HG02870 (cell line): ENCODE measurements at regions not wholly inside any gene's neighbourhood (a gene's known extent, or its start where the extent isn't known, plus 50 kb on each side); places are given as distances from the start of the nearest gene placed in this dataset.

ENCODE experiments used
- ATAC-seq: cut with Tn5 transposase; IDR thresholded peaks from one replicate; pipeline ENCODE4 v1.9.1; 2021; ENCODE audit warnings: mild to moderate bottlenecking, moderate library complexity; ENCODE audit not compliant: unreplicated experiment

DNA sequence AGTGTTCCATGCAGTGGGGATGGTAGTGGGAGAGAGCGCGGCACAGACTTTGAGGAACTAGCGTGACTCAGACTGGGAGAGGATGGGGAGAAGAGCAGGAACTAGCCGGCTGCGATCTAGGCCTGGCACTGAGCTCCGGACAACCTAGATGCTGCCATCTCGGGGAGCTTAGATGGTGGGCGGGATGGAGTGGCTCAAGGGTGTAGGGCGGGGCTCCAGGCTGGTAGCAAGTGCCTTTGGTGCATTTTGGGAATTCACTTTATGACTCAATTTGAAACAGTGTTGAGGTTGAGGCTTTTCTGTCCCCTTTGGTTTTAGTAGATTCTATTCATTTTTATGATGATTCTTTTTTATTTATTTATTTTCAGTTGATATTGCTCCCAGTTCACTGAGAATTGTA, 185.3 kb upstream of the GPR26 start:
- ATAC-seq, result no peak

DNA sequence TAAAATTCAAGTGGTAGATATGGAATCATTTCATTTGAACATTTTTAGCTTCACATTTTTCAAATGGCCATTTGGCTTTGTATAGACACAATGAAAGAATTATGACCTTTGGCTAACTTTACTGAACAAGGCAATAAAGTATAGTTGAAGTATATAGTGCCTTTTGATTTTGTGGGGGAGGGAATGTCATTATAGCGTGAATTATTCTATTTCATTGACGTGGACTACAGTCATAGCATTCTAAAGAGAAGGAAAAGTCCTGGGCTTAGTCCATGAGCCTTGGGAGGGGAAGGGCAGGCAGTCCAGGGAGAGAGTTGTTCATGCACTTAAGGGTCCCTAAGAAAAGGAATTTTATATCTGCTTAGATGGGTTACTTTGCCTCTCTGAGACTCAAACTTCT, 181.4 kb upstream of the GPR26 start:
- no peak for ATAC-seq

DNA sequence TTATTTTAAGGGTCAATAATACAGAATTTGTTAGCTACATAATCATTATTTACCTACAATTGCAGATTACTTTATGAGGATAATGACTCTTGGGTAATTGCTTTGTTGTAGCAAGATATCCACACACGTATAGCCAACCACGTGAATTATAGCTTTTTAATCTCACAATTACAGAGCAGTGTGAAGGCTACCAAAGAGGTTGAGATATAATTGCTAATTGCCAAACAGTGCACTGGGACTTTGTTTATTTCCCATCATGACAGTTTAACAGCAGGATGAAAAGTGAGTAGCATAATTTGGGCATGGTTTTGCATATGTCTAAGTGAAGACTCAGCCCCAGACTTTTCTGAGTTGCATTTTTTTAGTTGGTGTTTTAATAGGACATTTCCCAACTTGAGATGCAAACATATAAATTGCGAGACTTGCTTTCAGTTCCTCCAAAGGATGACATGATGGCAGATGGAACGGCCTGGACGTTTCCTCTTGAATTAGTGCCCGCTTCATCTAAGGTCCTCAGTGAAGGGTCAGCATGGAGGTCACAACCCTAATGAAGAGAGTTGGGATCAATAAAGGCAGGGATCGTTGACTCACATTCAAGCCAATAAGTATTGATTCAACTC, 180.7 kb upstream of the GPR26 start:
- no peak for ATAC-seq

DNA sequence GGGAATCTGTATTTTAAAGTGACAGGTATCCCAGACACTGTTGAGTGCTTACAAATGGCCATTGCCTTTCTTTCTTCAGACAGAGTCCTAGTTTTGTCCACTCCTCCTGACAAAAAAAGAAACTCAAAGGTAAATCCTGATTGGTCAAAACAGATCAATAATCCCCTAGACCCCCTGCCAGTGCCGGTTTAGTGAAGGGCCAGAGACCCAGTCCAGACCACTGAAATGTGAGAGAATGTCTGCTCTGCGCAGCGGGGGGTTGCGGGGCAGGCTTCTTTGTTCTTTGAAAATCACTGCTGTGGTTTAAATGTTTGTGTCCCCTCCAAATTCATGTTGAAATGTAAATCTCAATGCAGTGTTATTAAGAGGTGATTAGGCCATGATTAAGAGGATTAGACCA, 177.7 kb upstream of the GPR26 start:
- ATAC-seq, result no peak

DNA sequence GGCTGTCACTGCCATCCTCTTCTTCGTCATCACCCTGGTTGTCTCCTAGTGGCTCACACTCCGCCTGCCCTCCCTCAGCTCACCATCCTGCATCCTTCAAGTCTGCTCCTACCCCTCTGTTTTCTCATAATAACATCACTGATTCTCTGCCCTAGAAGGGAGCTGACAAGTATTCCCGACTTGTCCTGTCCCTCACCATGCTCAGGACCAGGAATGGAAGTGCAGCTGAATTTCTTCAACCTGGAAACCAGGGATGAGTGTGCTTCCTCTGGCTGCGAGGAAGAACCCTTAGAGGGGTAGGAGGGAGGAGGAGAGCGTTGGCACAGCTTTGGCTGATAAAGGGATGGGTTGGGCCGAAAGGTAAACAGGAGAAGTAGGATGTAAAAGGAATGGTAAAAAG, 174.8 kb upstream of the GPR26 start:
- ATAC-seq, result no peak

DNA sequence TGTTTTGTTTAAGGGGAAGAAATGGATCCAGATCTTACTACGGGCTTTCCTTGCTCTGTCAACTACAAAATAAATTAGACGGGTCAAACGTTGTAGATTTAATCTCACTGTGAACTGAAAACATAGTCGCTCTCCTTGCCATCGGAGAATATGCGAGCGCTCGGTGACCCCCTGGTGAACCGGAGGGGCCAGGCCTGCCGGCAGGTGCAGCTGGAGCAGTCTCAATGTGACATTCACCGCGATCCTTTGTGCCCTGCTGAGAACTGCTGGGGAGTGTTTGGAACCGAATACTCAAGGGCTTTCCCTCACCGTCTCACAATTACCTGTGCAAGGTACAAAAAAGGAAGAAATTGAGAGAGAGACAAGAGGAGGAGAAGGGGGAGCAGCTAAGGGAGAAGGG, 174.1 kb upstream of the GPR26 start:
- ATAC-seq, result no peak

DNA sequence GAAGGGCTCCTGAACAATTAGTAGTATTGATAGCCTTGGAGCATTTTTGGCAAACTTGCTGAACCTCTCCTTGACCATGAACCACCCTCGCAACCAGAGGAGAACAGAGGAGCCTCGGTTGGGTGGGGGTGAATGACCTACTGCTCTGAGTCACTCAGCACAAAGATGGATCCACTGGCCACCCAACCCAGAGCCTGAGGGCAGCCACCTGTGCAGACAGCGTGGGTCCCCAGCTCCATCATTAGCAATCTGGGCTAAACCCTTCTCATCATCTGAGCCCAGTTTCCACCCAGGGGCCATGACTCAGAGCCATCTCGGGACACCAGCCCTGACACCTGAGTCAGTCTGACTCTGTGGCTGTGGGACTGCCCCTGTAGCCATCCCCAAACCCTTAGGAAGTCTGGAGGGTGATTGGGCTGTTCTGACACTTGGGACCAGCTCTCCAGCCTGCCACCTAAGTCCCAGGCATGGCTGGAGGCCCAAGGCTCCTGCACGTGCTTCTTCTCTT, 171.8 kb upstream of the GPR26 start:
- no peak for ATAC-seq

DNA sequence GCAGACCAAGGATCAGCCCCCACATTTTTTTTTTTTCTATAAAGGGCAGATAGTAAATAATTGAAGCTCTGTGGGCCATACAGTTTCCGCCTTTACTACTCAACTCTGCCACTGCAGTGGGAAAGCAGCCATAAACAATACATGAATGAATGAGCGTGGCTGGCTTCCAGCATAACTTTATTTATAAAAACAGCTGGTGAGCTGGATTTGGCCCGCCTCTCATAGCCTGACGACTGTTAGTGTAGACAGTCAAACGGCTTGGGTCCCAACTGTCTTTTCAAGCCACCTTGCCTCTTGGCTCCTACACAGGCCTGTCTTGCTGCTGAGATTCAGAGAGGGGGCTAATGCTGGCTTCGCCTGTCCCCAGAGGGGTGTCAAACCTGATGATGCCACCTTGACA, 169.8 kb upstream of the GPR26 start:
- ATAC-seq, result no peak

DNA sequence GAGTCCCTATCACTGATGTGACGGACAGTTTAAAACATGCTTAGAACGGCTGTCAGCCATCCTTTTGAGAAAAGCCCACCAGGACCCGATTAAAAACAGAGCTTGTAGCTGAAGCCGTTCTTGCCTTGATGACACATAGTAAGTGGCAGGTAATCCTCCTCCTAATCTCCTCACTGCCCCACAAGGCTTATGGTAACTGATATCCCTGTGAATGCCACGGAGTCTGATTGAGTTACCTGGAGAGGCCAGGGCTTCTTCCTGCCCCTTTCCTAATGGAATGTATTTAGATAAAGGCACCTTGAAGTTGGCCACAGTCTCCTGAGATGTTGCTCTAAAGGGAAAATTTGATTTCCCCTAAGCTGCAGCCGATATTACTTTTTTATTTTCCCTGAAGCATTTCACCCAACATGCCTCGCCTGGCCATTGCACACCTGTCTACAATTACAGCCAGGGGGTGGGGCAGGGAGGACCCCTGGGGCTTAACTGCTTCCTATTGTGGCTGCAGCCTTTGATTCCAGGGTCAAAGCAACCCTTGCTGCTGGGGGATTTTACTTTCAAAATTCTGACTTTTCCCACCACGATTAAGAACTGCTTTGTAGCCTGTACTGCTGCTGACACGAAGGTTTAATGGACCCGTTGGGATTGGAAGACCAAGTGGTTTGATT, 169.0 kb upstream of the GPR26 start:
- ATAC-seq, result no peak

DNA sequence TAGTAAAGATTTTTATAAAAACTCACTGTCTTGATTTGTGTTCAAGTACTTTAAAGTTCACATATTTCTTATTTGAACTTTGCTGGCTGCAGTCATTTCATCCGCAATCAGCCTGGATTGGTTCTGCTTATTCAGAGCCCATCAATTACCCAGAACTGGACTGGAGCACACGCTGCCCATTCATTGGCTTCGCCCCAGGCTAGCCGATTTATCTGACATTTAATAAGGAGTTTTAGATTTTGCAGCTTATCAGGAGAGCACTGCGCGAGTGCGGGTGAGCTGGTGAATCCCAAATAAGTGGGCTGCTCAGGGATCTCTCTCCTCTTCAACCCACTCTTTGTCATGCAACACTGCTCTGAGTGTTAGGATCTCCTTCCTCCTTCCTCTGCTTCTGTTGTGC, 166.0 kb upstream of the GPR26 start:
- no peak for ATAC-seq

DNA sequence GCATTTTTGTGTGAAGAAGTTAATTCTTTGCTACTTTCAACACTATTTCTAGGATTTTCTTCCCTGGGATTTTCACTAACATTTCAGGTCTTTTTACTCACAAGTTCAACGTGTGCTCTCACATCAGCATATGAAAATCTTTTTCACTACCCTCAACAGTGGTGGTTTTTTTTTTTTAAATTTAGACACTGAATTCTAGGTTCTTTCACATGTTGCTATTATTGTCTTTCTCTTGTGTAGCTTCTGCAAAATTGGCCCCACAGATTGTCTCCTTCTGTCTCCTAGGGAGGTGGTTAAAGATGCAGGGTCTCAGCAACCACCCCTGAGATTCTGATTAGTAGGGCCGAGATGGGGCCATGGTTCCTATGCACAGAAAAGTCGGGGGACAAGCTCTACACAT, 165.0 kb upstream of the GPR26 start:
- ATAC-seq, result no peak

DNA sequence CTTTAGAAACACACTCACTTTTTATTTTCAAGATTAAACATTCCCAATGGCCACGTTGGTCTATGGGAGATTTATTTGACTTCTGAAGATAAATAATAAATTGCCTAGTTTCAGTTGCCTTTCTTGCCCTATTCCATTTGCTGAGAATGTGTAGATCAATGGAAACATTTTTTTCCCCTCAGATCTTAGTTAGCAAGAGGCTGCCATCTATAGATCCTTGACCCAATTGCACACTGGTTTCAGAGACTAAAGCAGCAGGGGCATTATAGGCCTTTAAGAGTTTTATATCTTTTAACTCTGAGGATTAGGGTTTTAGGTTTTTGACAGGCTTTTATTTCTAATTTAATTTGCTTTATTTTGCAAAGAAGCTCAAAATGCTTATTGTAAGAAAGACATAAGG, 163.2 kb upstream of the GPR26 start:
- no peak for ATAC-seq

DNA sequence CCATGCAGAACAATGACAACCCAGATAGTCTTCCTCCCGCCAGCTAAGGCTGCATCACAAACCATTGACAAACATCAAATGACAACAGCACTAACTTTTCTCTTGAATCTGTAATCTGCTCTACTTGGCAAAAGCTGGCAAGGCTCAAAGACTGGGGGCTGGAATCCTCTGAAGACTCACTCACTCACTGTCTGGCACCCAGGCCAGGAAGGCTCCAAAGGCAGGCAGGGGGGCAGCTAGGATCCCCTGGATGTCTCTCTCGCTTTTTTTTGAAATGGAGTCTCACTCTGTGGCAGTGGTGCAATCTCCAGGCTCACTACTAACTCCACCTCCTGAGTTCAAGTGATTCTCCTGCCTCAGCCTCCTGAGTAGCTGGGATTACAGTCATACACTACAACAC, 159.7 kb upstream of the GPR26 start:
- no peak for ATAC-seq

DNA sequence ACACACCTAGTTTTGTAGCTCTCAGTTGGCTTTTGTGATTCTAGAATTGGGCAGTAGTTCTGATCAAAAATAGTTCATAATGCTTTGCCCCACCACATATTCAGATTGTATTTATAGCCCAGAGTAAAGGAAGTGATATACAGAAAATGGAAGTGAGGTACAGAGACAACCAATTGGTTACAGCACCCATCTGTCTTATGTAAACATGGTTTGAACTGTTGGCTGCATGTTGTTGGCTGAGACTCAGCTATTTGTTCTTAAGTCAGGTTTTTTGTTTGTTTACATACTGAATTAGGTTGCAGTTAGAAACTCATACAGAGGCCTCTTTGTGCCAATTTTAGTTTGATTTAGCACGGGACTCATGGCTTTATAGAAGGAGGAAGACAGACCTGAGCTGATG, 158.9 kb upstream of the GPR26 start:
- ATAC-seq, result no peak

DNA sequence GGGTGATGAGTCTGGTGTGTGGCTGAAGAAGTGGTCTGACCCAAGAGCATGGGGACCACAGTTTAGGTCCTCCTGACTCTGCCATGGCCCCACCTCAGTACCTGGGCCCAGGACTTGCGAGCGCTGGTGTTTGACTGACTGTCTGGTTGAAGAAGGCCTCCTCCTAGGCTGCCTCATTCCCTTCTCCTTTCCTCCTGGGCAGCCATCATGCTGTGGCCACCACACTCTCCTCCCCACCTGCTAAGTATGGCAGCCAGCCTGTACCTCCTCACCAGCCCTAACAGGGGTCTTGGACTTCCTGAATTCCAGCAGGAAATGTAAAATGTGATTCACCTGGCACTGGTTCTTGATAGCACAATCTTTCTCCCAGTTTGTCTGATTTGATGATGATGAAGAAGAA, 156.8 kb upstream of the GPR26 start:
- no peak for ATAC-seq

DNA sequence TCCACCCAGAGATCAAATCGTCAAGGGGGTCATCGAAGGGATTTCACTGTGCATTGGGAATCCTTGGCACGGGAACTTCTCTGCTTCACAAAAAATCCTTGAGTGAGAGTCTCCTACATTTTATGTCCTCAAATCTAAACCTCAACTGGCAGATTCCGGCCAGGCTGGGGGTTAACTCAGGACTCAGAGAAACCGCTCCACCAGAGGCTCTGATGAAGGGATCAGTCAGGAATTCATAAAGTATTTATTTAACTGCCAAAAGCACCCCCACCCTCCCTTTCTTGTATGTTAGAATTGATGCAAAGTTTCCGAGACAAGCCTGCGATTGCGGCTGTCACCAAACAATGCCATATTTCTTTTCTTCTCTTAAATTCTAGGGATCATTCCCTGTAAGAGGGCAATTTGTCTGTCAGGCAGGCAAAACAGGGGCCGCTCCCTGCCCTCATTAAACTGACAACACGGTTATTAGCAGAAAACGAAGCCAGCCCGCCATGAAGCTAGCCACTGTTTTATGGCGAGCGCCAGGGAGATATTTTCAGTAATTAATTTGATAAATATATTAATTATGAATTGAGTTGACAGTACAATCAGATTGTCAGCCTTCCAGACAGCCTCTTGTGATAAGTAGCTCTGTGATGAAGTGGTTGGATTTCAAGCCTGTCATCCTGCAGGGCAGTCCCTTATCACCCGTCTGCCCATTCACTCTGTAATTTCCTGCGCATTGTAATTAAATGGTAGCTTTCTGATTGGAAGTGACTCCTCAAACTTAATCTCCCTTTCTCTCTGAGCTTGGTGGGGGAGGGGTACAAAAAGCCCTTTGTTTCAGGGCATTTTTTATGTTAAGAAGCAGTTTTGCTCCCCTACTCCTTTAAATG, 153.0 kb upstream of the GPR26 start:
- ATAC-seq, result no peak

DNA sequence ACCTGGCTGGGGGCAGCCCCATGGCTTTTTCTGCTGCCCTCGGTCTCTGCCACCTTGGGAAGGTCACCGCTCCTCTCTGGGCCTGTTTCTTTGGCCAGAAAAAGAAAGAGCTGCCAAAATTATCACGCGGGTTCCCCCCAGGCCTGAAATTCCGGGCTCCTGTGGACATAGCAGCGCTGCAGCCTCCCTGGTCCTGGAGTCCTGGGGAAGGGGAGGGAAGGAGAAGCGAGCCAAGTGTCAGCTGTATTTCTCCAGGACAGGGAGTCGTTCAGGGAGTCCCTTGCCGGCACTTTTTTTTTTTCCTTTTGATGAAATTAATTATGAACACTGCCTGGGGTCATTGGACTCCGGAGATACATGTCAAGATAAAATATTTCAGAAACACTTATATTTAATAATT, 152.3 kb upstream of the GPR26 start:
- ATAC-seq, result no peak

DNA sequence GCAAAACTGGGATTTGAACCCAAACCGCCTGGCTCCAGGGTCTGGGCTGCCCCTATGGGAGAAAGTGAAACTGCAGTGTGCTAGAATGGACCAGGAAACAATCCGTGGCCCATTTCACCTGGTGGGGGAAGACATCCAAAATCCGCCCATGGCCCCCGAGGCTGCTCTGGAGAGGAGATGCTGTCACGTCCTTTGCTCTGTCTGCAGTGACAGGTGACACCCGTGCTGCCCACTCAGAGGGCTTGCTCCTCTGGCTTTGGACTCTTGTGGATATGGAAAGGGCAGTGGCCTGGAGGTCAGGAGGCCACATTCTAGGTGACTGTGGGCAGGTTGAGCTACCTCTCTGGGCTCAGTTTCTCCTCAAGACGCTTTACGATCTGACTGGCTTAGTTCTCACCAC, 151.2 kb upstream of the GPR26 start:
- no peak for ATAC-seq

DNA sequence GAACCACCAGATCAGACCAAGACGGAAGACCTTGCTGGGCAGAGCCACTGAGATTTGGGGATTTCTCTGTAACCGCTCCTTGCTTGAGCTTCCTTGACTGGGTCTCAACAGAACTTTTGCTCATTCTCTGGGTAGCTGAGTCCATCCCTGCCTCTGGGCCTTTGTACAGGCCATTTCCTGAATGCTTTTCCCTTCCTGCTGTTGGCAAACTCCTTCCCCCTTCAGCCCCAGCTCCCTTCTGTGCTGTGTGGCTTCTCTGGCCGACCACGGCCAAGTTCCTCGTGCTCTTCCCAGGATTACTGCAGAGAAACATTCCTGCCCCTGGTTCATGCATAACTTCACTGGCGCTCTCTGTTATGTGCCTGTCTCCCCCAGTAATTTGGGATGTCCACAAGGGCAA, 150.5 kb upstream of the GPR26 start:
- no peak for ATAC-seq

DNA sequence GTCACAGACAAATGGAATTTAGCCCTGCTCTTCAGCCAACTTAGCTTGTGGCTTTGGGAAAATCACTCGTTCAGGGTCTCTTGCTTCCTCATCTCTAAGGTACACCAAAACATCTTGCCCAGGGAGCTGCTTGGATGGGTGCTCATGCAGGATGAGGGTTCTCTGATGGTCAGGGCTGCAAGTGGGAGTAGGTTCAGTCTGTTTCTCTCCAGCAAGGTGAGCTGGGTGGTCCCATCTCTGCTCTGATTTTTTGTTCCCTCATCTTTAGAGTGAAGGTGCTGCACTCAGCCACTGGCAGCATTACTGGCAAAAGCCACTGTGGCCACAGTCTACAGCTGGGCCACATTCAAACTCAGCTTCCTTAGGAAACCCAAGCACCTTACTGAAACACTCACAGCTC, 149.9 kb upstream of the GPR26 start:
- ATAC-seq, result no peak

DNA sequence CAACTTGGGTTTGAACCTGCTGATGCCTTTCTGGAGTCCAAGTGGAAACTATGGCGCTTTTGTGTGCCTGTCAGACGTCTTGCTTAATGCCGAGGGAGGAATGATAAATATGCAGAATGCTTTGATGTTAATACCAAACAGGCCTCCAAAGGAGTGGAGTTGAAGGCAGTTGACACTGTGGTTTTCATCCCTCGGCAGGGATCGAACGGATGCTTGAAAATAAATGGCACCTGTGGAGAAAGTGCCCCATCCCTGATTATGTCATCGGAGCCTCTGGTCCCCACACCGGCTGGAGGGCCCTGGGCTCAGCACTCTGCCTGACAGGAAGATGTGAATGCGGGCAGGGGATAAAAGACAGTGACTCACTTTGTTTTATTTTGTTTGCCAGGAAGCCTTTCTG, 148.7 kb upstream of the GPR26 start:
- ATAC-seq, result no peak

DNA sequence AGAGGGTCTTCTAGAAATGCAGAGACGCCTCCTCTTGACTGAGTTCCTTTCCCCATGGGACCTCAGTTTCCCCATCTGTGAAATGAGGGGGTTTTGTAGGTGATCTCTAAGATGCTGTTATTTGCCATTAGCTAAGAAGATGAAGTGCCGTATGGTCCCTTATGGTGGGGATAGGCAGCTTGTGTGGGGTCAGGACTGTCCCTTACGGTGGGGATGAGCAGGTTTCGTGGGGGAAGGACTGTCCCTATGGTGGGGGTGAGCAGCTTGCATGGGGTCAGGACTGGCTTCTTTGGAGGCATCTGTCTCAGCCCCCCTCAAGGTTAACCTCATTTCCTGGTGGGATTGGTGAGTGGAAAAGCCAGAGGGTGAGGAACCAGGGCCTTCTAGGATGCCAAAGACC, 148.3 kb upstream of the GPR26 start:
- ATAC-seq, result no peak
